Left renal cortex interstitium (tissue), 4 donors: ENCODE measurements at regions not wholly inside any gene's neighbourhood (a gene's known extent, or its start where the extent isn't known, plus 50 kb on each side); places are given as distances from the start of the nearest gene placed in this dataset.
"Not testable (repeated sequence)": the region's sequence is repeated elsewhere in the genome, so short reads cannot be mapped to it uniquely, and the experiment has no call there.

Experiments
- DNase-seq, 4 donors: peaks; one replicate each; pipeline ENCODE4 v3.0.0-alpha.2; 2013; ENCODE audit warnings: low read depth in 4 of 4, low spot score in 2 of 4, missing footprints in 1 of 4

- no peak for DNase-seq
These were observed 379.6 kb upstream of the PDZRN3 start for GRCh38 chr3:74004386-74004785.

- DNase-seq, result no peak
These were observed 379.0 kb upstream of the PDZRN3 start for GRCh38 chr3:74003734-74004133.

GRCh38 chr3:74001436-74001835 lies 376.7 kb upstream of the PDZRN3 start:
- no peak for DNase-seq

- DNase-seq, result no peak
These were observed 376.0 kb upstream of the PDZRN3 start for GRCh38 chr3:74000725-74001124.

- no peak for DNase-seq
These were observed 374.8 kb upstream of the PDZRN3 start for GRCh38 chr3:73999501-73999900.

GRCh38 chr3:73990691-73991090 lies 365.9 kb upstream of the PDZRN3 start:
- not testable (repeated sequence) for DNase-seq

- DNase-seq, result no peak
These were observed 342.0 kb upstream of the PDZRN3 start for GRCh38 chr3:73966733-73967132.

GRCh38 chr3:73964818-73965217 lies 340.1 kb upstream of the PDZRN3 start:
- DNase-seq, result no peak

- DNase-seq, result no peak
These were observed 330.8 kb upstream of the PDZRN3 start for GRCh38 chr3:73955494-73956070.

- no peak for DNase-seq
These were observed 329.8 kb upstream of the PDZRN3 start for GRCh38 chr3:73954506-73954905.

- DNase-seq, result no peak
These were observed 328.0 kb upstream of the PDZRN3 start for GRCh38 chr3:73952781-73953180.

- peak; percentile 11 to 39 (median 22) for DNase-seq
These were observed 326.3 kb upstream of the PDZRN3 start for GRCh38 chr3:73950865-73951558.

- DNase-seq, result no peak
These were observed 320.8 kb upstream of the PDZRN3 start for GRCh38 chr3:73945541-73945940.

- DNase-seq, result no peak
These were observed 315.2 kb upstream of the PDZRN3 start for GRCh38 chr3:73939985-73940384.

GRCh38 chr3:73933585-73933984 lies 308.8 kb upstream of the PDZRN3 start:
- no peak for DNase-seq

- no peak for DNase-seq
These were observed 302.4 kb upstream of the PDZRN3 start for GRCh38 chr3:73927203-73927570.

- no peak for DNase-seq
These were observed 301.8 kb upstream of the PDZRN3 start for GRCh38 chr3:73926360-73927202.

GRCh38 chr3:73925011-73925410 lies 300.3 kb upstream of the PDZRN3 start:
- DNase-seq, result no peak

GRCh38 chr3:73924048-73924447 lies 299.3 kb upstream of the PDZRN3 start:
- peak in 2 of 4 donors; percentile 1 to 3 for DNase-seq

- no peak for DNase-seq
These were observed 292.9 kb upstream of the PDZRN3 start for GRCh38 chr3:73917643-73918042.

GRCh38 chr3:73915886-73916285 lies 291.1 kb upstream of the PDZRN3 start:
- no peak for DNase-seq

GRCh38 chr3:73908218-73908617 lies 283.5 kb upstream of the PDZRN3 start:
- no peak for DNase-seq
